ENCODE measurements at regions not wholly inside any gene's neighbourhood (a gene's known extent, or its start where the extent isn't known, plus 50 kb on each side); places are given as distances from the start of the nearest gene placed in this dataset.

GRCh38 chr16:86107215-86107825 lies 208.4 kb downstream of the IRF8 start:
- Histone ChIP-seq H3K4me1 (ENCODE audit: control insufficient read depth, extremely low read depth, insufficient read depth, low read length) (no peaks in the 10 kb centered on the region), H3K27ac (ENCODE audit: insufficient read depth, low read depth, low read length) (no peak overlapping the region), H3K36me3 (ENCODE audit: control insufficient read depth in 2 of 2, extremely low read depth in 1 of 2, insufficient read depth in 2 of 2, low read length in 2 of 2) (no peaks in the 10 kb centered on the region), H3K79me2 (ENCODE audit: control insufficient read depth, insufficient read depth, low read length) (no peaks in the 10 kb centered on the region), H3K4me3 (replicated peaks in 1 of 3; ENCODE audit: insufficient read depth in 1 of 3, low read depth in 1 of 3, low read length in 3 of 3) (no peak overlapping the region), H2AFZ (ENCODE audit: low read depth, low read length) (no peak overlapping the region), H3K9me1 (replicated peaks; ENCODE audit: control insufficient read depth, extremely low read depth, insufficient read depth, low read length) (no peaks in the 10 kb centered on the region), H3K4me2 (ENCODE audit: insufficient read depth, low read length) (no peak overlapping the region), H3K9me3 (replicated peaks; ENCODE audit: control insufficient read depth, insufficient read depth, low read length) (peaks cover 2% of the 10 kb centered on the region), H4K20me1 (replicated peaks; ENCODE audit: control insufficient read depth, extremely low read depth, insufficient read depth, low read length) (no peaks in the 10 kb centered on the region), H3K9ac (replicated peaks; ENCODE audit: extremely low read depth, insufficient read depth, low read length) (no peak overlapping the region), H3K27me3 (ENCODE audit: control insufficient read depth in 2 of 2, insufficient read depth in 2 of 2, low read length in 2 of 2) (no peaks in the 10 kb centered on the region)
- ChIA-PET POLR2A (no interaction called here), CTCF (no interaction called here)
- intact Hi-C loops (cut with micrococcal nuclease) (no loop called here), dilution Hi-C loops (cut with MboI; ENCODE audit: extremely low pct_ligation_motif_present, low sequenced_read_pairs) (no loop called here)
- FAIRE-seq = no peak
- DNase-seq (ENCODE audit: low read depth, low spot score) = no peak
- TF ChIP-seq CTCF (IDR thresholded peaks at IDR 0.05; ENCODE audit: extremely low read depth in 1 of 2, insufficient read depth in 1 of 2, low read depth in 1 of 2, low read length in 2 of 2) (no peak), GATA2 (IDR thresholded peaks at IDR 0.05; ENCODE audit: insufficient read depth, insufficient read length, low read depth, low read length) (no peak), MAX (IDR thresholded peaks at IDR 0.05; ENCODE audit: insufficient read depth, insufficient read length) (no peak), EZH2 (IDR thresholded peaks at IDR 0.05; ENCODE audit: borderline replicate concordance, low read depth, low read length, severe bottlenecking) (no peak), JUN (IDR thresholded peaks at IDR 0.05; ENCODE audit: borderline replicate concordance, insufficient read depth, insufficient read length, low read depth) (no peak), POLR2A (IDR thresholded peaks at IDR 0.05; ENCODE audit: low read depth, low read length) (no peak), POLR2AphosphoS5 (IDR thresholded peaks at IDR 0.05; ENCODE audit: insufficient read depth, low read depth, low read length) (no peak), FOS (IDR thresholded peaks at IDR 0.05; ENCODE audit: borderline replicate concordance, insufficient read depth, low read length) (no peak), MYC (IDR thresholded peaks at IDR 0.05; ENCODE audit: low read depth, low read length) (no peak)
- BruUV-seq (replicated peaks) = no TSS peak

Measured in endothelial cell of umbilical vein (primary cell).